K562 (cell line): ENCODE measurements at regions not wholly inside any gene's neighbourhood (a gene's known extent, or its start where the extent isn't known, plus 50 kb on each side); places are given as distances from the start of the nearest gene placed in this dataset.

ENCODE experiments used
- CEBPB ChIP-seq: fragments of 450-650 bp; IDR thresholded peaks from 2 replicates; pipeline ENCODE4 v1.6.1; 2016; ENCODE audit warnings: missing genetic modification characterization, missing compliant biosample characterization
- GATAD2B ChIP-seq: fragments of 450-650 bp; IDR thresholded peaks from 2 replicates; pipeline ENCODE4 v1.6.1; 2017; ENCODE audit warnings: mild to moderate bottlenecking, borderline replicate concordance
- HNRNPUL1 ChIP-seq: fragments of 200-400 bp; formaldehyde crosslinking; IDR thresholded peaks from 2 replicates; pipeline ENCODE4 v1.6.1; 2017; ENCODE audit warnings: low read length
- JUND ChIP-seq, 2 experiments: IDR thresholded peaks; 2 replicates in 1 of 2; 3 replicates in 1 of 2; pipeline ENCODE4 v1.6.1; 2011; ENCODE audit warnings: borderline replicate concordance in 2 of 2, low read depth in 2 of 2, low read length in 2 of 2, improper control_type of control experiment in 1 of 2, missing biosample characterization in 1 of 2, missing genetic modification characterization in 1 of 2, missing genetic modification reagents in 1 of 2
- KDM1A ChIP-seq, 2 experiments: fragments of 450-650 bp; IDR thresholded peaks; 2 replicates each; pipeline ENCODE4 v1.6.1; 2016; ENCODE audit warnings: mild to moderate bottlenecking in 2 of 2
- NFE2L1 ChIP-seq: fragments of 450-650 bp; IDR thresholded peaks from 2 replicates; pipeline ENCODE4 v1.6.1; 2016; ENCODE audit warnings: missing genetic modification characterization, low read depth, mild to moderate bottlenecking, missing compliant biosample characterization, moderate library complexity, borderline replicate concordance
- PHF8 ChIP-seq: fragments of 200-600 bp; sonication (generic); IDR thresholded peaks from 2 replicates; pipeline ENCODE4 v1.6.1; 2012; ENCODE audit warnings: mixed run types, mild to moderate bottlenecking, inconsistent platforms, low read length, moderate library complexity, borderline replicate concordance
- SRF ChIP-seq, 2 experiments: fragments of 250-450, 450-650 bp in 1 of 2; sonication (Bioruptor Pico) in 1 of 2; sonication (generic) in 1 of 2; formaldehyde crosslinking; IDR thresholded peaks; 2 replicates each; pipeline versions ENCODE4 v1.5.0 to v1.5.1; 2020 to 2022; ENCODE audit warnings: mild to moderate bottlenecking in 1 of 2, missing genetic modification reagents in 1 of 2
- SRSF7 ChIP-seq: fragments of 200-400 bp; formaldehyde crosslinking; optimal IDR thresholded peaks from 2 replicates; pipeline ENCODE3; 2017; ENCODE audit warnings: mild to moderate bottlenecking, low read depth, low read length
- TRIM24 ChIP-seq, 2 experiments: fragments of 450-650 bp; IDR thresholded peaks; 2 replicates each; pipeline ENCODE4 v1.6.1; 2016
- ZNF518B ChIP-seq: fragments of 250-450 bp; sonication (Bioruptor Pico); IDR thresholded peaks from 2 replicates; pipeline ENCODE4 v1.5.0; 2021; ENCODE audit warnings: mild to moderate bottlenecking, moderate library complexity
- ZNF639 ChIP-seq, 2 experiments: fragments of 200-800 bp in 1 of 2; sonication (Bioruptor generic) in 1 of 2; sonication (generic) in 1 of 2; formaldehyde crosslinking in 1 of 2; IDR thresholded peaks in 1 of 2; conservative IDR thresholded peaks in 1 of 2; 2 replicates each; pipeline versions ENCODE4 v1.5.0 to v1.6.1; 2016 to 2020; ENCODE audit warnings: missing compliant biosample characterization in 1 of 2, missing genetic modification characterization in 1 of 2, missing genetic modification reagents in 1 of 2
- TF ChIP-seq, protein P1 (sequence below): sonication (generic); formaldehyde crosslinking; IDR thresholded peaks from 2 replicates; pipeline ENCODE4 v1.8.0; 2022; ENCODE audit warnings: missing genetic modification reagents, mild to moderate bottlenecking, borderline replicate concordance
- TF ChIP-seq, protein P2 (sequence below): fragments of 450-650 bp; IDR thresholded peaks from 2 replicates; pipeline ENCODE4 v1.6.1; 2017; ENCODE audit warnings: antibody characterized with exemption
- TF ChIP-seq, protein P3 (sequence below): IDR thresholded peaks from 2 replicates; pipeline ENCODE4 v1.6.1; 2016; ENCODE audit warnings: missing genetic modification characterization, missing compliant biosample characterization

DNA sequence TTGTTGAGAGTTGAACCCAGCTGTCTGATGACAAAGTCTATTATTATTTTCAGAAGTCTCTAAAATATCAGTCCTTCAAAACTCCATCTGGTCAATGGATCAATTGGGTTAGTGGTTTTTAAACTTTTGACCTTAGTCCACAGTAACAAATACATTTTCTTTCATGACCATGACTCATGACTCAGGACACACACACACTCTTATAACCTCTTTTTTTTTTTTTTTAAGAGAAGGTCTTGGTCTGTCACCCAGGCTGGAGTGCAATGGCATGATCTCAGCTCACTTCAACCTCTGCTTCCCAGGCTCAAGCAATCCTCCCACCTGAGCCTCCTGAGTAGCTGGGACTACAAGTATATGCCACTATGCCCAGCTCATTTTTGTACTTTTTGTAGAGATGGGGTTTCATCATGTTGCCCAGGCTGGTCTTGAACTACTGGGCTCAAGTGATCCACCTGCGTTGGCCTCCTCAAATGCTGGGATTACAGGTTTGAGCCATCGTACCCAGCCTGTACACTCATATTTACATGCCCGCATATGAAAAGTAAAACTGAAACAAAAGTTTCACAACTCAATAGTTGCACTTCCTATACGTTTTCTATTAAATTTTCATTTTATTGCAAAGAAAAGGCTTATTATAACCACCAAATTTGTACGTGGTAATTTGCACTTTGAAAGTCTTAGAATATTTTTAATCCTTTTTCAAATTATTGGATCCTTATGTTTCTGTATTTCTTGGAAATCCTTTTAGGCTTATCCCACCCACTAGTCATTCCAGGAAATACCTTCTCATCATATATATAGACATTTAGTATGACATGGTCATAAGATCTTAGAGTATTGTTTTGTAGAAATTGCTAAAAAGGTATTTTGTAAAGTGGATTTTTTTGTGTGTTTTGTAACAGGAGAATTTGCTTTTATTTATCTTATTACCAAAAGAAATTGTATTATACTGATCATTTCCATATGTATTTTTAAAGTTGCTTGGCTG is 199.0 kb downstream of the LPIN1 start (continued):
- TF ChIP-seq ZNF639 (CRISPR knock-in tag; conservative IDR thresholded peaks at IDR 0.05 in 1 of 2, IDR thresholded peaks at IDR 0.05 in 1 of 2) (no peak; a peak in 1 of 4 replicates), SRSF7 (no peak), TRIM24 (IDR thresholded peaks at IDR 0.05) (peak in 1 of 2 experiments; percentile 38; a peak in 1 of 4 replicates), NFE2L1 (tag) (no peak), SRF (CRISPR knock-in tag; IDR thresholded peaks at IDR 0.05) (no peak), JUND (IDR thresholded peaks at IDR 0.05; ENCODE audit: borderline replicate concordance, low read depth, low read length) (peak; percentile 66; the same call in 1 of the 2 replicates), JUND (tag; IDR thresholded peaks at IDR 0.05; ENCODE audit: borderline replicate concordance, low read depth, low read length) (peak; percentile 32; the same call in 1 of the 3 replicates), KDM1A (IDR thresholded peaks at IDR 0.05) (0 out of 4 replicates have a peak, but pooled peaks of 1 of the 2 experiments have one; percentile 5), ZNF518B (CRISPR knock-in tag) (no peak), GATAD2B (0 out of 2 replicates have a peak, but pooled peaks have one; percentile 5), HNRNPUL1 (no peak), PHF8 (no peak), CEBPB (tag) (peak; percentile 19; the same call in 1 of the 2 replicates)
- TF ChIP-seq, protein P1, sequence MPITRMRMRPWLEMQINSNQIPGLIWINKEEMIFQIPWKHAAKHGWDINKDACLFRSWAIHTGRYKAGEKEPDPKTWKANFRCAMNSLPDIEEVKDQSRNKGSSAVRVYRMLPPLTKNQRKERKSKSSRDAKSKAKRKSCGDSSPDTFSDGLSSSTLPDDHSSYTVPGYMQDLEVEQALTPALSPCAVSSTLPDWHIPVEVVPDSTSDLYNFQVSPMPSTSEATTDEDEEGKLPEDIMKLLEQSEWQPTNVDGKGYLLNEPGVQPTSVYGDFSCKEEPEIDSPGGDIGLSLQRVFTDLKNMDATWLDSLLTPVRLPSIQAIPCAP, result no peak
- TF ChIP-seq, protein P2, sequence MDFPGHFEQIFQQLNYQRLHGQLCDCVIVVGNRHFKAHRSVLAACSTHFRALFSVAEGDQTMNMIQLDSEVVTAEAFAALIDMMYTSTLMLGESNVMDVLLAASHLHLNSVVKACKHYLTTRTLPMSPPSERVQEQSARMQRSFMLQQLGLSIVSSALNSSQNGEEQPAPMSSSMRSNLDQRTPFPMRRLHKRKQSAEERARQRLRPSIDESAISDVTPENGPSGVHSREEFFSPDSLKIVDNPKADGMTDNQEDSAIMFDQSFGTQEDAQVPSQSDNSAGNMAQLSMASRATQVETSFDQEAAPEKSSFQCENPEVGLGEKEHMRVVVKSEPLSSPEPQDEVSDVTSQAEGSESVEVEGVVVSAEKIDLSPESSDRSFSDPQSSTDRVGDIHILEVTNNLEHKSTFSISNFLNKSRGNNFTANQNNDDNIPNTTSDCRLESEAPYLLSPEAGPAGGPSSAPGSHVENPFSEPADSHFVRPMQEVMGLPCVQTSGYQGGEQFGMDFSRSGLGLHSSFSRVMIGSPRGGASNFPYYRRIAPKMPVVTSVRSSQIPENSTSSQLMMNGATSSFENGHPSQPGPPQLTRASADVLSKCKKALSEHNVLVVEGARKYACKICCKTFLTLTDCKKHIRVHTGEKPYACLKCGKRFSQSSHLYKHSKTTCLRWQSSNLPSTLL, result no peak
- TF ChIP-seq, protein P3, sequence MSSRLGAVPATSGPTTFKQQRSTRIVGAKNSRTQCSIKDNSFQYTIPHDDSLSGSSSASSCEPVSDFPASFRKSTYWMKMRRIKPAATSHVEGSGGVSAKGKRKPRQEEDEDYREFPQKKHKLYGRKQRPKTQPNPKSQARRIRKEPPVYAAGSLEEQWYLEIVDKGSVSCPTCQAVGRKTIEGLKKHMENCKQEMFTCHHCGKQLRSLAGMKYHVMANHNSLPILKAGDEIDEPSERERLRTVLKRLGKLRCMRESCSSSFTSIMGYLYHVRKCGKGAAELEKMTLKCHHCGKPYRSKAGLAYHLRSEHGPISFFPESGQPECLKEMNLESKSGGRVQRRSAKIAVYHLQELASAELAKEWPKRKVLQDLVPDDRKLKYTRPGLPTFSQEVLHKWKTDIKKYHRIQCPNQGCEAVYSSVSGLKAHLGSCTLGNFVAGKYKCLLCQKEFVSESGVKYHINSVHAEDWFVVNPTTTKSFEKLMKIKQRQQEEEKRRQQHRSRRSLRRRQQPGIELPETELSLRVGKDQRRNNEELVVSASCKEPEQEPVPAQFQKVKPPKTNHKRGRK (tag), result no peak
